DLD1 (cell line): ENCODE measurements at regions not wholly inside any gene's neighbourhood (a gene's known extent, or its start where the extent isn't known, plus 50 kb on each side); places are given as distances from the start of the nearest gene placed in this dataset.
"Not testable (repeated sequence)": the region's sequence is repeated elsewhere in the genome, so short reads cannot be mapped to it uniquely, and the experiment has no call there.

Experiments
- in situ Hi-C: cut with HindIII; loops from 2 replicates; pipeline ENCODE4 v1.10.0; 2017; ENCODE audit warnings: low sequenced_read_pairs

DNA sequence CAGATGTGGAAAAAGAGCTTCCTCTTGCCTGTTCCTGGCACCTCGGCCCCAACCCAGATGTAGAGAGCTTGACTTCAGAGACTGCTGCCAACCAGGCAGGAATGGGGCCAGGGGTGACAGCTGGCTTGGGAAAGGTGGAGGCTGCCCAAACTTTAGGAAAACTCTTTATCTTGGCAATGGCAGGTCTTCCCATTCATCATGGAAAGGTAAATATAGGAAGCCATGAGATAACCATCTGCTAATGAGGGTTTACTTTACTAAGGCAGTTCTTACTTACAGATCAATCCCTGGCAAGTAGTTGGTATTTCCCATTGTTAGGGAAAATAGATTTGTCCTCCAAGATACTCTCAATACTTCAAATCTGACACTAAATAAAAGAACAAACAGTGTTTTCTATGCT lies 143.1 kb upstream of the NUDT4 start:
- in situ Hi-C loops = no loop called here

DNA sequence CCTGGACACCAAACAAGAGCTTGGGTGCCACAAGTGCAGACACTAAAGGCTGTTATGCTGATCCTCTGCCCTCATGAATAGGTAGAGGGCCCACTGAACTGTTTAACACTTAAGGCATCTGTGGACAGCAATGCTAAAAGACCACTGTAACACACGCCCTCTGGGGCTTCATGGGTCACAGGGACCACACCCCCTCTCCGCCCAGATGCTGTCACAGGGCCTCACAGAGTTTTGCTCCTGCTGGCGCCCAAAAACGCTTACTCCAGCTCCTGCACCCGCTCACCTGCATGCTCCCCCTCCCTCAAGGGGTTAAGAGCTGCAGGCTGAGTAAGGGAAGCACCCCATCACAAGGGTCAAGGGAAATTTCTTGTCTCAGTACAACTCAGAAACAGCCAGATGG lies 141.8 kb upstream of the NUDT4 start:
- in situ Hi-C loops = no loop called here

DNA sequence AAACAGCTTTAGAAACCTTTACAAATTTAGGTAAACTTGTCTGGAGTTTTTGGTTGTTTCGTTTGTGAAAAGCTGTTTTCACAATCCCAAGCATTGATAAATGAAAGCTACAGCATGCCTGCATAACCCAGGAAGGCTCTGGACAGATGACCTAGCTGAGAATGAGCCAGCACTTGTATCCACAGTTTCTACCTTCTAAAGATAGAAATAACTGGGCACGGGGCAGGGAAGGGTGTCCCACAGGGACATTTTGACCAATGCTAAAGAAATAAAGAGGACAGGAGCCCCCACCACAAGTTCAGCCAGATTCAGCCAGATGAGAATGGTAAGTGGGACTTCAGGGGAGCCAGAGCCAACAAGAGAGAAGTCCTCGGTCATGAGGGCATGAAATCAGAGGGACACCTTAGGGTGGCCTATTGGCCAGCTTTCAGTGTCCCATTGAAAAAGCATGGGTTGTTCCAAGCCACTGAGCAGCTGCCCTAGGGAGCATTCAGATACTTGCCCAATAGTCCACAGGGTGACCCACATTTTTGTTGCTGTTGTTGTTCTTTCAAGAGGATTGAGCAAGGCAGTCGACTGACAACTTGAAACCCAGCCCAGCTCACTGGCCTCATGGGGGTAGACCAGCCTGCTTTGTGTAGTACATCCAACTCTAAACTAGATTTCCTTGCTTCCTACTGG lies 140.3 kb upstream of the NUDT4 start:
- in situ Hi-C loops = no loop called here

DNA sequence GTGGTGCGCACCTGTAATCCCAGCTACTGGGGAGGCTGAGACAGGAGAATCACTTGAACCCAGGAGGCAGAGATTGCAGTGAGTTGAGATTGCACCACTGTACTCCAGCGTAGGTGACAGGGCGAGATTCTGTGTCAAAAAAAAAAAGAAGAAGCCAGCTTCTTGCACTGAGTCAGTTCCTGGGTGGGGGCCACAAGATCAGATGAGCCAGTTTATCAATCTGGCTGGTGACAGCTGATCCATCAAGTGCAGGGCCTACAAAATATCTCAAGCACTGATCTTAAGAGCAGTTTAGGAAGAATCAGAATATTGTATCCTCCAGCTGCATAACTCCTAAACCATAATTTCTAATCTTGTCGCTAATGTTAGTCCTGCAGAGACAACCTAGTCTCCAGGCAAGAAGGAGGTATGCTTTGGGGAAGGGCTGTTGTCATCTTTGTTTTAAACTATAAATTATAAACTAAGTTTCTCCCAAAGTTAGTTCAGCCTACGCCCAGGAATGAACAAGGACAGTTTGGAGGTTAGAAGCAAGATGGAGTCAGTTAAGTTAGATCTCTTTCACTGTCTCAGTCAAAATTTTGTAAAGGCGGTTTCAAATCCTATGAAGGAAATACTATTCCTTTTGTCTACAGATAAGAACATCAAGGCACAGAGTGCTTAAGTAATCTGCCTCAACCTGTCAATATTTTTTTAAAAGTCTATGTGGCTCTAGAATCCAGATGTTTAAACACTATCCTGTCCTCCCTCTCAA lies 139.0 kb upstream of the NUDT4 start:
- in situ Hi-C loops = not testable (repeated sequence)

DNA sequence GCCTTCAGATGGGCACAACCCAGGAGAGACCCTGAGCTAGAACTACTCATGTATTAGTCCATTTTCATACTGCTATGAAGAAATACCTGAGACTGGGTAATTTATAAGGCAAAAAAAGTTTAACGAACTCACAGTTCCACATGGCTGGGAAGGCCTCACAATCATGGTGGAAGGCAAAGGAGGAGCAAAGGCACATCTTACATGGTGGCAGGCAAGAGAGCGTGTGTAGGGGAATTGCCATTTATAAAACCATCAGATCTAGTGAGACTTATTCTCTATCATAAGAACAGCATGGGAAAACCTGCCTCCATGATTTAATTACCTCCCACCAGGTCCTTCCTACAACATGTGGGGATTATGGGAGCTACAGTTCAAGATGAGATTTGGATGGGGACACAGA lies 137.9 kb upstream of the NUDT4 start:
- in situ Hi-C loops = not testable (repeated sequence)

DNA sequence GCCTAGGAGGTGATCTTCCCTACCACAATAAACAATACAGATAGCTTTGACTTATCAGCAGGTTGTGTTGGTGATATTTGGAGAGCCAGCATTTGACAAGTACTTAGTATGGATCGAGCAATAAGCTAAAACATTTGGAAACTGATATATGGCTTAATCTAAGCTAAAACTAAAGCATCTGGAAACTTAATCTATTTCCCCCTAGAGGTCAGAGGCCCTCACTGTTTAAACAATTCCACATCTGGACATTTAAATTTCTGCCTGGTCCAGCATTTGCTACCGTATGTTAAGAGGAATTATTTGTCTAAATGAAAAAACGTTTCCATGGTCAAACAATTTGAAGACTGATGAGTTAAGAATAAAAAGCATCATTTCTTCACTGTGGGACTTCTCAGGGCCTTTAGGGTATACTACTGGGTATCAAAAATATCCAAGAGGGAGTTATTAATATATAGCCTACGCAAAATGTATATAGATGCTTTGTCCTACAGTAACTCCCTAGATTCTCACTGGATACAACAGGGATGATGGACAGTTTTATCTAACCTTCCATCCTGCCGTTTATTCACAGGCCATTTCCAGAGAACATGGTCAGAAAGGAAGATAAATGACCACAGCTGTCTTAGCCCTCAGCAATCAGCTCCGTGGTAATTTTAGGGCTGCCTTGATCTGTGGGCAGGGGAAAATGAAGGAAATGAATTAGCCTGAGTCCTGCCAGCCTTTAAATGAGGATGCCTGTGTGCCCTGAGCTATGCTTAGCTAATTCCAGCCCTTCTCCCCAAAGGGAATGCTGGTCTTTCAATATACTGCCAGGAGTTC lies 135.4 kb upstream of the NUDT4 start:
- in situ Hi-C loops = no loop called here

DNA sequence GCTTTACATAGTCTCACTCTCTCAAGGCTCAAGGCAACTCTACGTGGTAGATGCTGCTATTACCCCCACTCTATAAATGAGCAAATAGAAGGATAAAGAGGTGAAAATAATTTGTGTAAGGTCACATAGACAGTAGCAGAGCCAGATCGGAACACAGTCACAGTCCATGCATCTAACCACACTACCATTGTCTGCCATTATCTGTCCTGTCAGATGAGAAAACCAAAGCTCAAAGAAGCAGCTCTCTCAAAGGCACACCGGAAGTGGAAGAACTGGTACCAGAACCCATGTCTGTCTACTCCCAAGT lies 134.4 kb upstream of the NUDT4 start:
- in situ Hi-C loops = no loop called here

DNA sequence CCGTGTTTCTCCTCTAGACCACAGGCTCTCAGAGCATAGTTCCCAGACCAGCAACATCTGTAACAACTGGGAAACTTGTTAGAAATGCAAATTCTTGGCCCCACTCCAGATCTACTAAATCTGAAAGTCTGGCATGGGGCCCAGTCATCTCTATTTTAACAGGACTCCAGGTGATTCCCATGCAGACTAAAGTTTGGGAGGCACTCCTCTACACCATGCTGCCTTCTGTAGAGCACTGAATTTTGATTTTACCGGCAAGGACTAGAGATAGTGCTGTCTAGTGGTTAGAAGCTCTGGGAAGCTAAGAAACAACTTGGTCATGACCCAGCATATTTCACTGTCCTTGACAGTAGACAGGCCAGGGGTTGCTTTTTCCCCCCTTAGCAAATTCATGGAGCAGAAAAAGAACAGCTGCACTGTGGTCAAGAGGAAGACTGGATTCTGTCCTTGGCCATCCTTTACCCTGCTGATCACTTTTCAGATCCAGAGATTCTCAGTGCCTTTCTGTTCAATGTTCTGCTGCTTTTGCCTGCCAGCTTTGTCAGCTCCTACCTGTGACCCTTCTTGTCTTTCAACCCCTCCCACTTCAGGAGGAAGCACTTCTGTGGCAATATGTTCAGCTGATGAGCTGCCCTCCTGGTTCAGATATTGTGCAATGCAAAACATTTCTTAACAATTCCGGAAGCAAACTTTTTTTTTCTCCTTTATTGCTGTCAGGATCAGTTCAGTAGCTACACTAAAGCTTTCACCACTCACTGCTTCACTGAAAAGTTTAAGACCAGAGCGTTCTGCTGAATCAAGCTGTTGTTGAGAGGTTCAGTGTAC lies 133.8 kb upstream of the NUDT4 start:
- in situ Hi-C loops = no loop called here

DNA sequence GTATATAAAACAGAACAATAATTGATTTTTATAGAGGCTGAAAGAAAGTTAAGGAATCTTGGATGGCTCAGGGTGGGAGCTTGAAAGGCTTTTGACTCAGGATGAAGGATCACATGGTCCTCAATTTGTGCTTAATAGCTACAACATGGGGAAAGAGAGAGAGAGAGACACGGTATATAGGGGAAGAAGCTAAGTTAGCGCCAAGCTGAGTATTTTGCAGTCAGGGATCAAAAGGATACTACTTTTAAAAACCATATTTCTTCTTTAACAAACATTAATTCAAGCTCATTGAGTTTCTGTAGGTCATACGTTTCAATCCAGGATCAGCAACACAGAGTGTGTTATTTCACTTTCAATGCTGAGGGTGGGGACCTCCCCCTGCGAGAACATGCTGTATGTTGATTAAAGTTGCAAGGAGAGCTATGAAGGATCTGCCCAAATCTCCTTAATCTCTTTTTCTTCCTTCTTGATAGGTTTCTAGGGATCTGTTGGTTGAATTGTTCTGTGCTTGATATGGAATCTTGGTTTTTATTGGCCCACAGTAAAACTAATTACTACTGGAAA lies 133.1 kb upstream of the NUDT4 start:
- in situ Hi-C loops = no loop called here

DNA sequence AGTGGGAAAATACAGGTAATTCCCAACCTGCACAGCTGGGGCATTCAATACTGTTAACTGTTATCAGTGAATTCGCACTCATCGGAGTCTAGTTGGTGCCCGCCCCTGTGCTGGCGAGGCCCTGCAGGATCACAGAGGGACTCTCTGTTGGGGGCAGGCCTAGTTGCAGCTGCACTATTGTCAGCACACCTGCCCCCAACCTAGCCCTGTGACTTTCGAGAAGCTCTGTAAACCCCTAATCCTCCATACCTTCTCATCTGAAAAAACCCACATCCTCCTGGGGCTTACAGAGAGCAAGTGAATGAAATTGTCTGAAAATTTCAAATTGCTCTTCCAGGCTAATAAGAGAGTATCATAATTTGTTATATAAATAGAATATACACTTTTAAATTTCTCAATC lies 132.2 kb upstream of the NUDT4 start:
- in situ Hi-C loops = no loop called here

DNA sequence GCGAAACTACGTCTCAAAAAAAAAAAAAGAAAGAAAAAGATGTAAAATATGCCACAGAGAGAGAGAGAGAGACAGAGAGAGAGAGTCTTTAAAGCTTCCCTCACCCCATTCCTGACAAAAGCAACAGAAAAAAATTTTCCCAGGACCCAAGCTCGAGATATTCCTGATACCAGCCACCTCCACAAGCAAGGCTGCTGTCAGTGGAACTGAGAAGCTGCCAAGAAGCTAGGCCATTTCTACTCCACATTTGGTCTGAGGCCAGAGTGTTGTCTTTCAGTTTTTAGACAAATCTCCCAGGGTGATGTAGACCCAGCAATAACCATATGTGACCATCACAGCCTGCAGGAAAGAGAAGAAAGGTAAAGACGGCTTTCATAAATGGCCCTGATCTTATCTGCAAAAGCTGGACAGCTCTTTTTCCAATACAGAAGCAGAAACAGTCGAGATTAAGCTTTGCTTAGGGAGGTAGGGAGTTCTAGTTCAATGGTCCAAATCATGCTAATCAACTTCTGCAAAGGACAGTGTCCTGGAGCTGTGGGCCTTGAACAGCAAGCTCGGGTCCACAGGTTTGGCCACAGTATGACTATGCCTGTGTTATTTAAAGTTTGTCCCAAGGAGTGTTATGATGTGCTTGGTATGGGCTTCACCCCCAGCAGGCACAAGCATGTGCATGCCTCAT lies 130.3 kb upstream of the NUDT4 start:
- in situ Hi-C loops = no loop called here

DNA sequence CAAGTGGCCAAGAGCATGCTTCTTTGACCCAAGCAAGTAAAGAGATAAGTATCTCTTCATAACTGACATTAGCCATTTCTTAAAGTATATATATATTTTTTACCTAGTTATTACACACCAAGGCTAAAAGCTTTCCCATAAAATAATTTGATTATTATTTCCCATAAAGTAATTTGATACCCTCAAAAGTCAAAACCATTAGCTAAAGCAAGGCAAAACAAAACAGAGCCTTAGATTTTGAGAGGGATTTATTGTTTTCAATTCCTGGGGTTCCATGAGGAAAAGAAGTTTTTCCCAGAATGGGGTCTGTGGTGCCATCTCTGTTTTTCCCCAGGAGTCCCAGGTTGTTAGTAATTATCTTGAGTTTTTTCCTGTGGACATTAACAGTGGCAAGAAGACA lies 125.5 kb upstream of the NUDT4 start:
- in situ Hi-C loops = no loop called here

DNA sequence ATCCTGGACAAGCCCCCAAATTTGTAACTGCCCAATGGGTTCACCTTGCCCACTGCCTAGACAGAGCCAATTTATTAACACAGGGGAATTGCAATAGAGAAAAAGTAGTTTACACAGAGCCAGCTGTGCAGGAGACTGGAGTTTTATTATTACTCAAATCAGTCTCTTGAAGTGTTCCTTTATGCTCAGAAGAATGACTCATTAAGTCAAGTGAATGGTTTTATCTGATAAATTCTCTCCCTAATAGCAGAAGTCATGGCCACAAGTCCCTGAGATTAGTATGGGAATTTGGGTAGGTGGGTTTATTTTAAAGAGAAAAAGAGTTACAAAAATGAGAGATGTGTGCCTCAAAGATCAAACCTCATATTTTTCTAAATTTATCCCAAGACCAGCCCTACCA lies 122.8 kb upstream of the NUDT4 start:
- in situ Hi-C loops = no loop called here

DNA sequence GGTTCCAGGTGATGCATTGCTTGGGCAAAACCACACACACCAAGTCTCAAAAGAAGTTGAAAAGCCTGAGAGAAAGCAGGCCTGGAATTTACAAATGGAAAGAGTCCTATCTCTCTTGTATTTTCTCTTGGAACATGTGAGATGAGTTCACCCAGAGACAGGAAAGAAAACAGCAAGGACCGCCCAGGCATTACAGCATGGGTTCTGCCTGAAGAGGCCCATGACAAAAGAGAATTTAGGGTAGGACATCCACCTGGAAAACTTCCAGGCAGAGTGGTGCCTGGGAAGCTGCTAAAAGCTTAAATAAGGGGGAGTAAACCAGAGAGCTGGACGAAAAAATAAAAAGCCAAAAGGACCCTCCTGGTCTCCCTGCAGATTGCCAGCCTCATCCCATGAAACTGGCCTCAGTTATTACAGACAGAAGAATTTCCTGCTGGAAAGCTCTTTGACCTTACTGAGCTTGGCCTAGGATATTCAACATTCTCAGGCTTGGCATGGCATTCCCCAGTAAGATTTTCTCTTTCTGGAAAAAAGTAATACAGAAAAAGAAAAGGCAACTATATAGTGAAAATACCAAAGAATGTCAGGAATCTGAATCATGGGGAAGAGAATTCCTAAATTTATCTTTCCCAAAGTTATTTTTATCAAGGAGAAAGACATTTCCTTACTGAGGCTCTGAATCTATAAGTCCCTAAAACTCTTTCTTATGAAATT lies 121.3 kb upstream of the NUDT4 start:
- in situ Hi-C loops = no loop called here

DNA sequence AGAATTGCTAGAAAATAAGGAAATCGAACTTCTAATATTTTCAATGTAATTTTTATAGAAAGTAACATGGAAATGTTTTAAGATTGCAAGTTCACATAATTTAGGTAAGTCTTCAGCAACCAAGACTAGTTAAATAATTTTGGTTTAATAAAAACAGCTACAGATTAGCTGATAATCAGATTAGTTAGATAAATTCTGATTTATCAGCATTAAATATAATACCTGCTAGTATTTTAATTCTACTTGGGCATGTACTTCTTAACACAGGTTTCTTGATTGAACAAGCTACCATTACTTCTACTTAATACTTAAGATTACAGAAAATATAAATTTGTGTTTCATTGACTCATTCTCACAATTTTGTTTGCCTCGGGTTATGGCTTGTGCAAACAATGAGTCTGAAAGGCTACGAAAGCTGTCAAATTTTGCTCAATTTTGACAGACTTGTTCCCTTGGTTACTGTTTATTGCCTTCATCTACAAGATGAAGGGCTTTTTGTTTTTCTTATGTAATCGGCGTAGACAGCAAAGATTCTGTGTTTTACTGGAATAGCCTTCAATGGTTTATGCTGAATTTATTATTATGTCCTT lies 116.1 kb upstream of the NUDT4 start:
- in situ Hi-C loops = no loop called here

DNA sequence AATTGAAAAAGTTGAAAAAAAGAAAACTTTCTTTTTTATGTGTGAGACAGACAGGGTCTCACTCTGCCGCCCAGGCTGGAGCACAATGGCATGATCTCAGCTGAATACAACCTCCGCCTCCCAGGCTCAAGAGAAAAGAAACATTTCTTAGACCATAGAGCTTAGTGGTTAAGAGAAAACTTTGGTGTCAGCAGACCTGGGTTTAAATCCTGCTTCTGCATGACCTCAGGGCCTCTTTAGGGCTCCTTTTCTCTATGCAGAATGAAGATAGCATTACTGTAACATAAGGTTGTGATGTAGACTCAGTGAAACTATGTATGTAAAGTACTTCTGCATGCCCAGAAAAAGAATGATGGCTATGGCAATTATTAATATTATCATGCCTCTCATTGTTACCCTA lies 104.7 kb upstream of the NUDT4 start:
- in situ Hi-C loops = no loop called here

DNA sequence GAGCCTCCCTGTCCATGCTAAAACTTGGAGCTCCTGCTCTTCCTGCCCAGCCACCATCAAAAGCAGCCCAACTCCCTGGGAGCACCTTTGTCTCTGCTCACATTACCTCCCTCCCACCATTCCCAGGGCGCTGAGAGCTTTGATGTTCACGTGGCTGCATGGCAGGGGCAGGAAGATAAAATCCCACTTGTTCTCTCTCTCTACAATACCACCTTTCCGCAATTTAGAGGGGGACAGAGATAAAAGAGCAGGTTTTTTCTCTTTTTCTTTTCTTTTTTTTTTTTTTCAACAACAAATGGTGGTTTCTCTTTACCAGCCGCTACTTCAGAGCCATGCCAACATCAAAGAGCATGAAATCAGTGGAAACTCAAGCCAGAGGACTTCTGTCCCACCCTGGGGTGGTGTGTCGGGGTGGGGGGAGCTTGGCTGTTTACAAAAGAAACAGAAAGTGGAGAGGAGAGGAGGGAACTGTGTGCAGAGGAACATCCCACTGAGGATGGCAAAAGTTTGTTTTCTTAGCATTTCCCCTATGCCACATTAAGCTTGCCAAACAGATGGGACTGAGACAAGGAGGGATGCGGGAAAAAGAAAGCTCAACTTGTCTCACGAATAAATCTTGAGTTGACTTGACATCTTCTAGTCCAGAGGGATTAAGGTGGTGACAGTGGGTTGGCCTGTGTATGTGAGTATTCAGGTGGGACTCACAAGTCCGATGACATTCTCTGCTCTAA lies 103.7 kb upstream of the NUDT4 start:
- in situ Hi-C loops = no loop called here

DNA sequence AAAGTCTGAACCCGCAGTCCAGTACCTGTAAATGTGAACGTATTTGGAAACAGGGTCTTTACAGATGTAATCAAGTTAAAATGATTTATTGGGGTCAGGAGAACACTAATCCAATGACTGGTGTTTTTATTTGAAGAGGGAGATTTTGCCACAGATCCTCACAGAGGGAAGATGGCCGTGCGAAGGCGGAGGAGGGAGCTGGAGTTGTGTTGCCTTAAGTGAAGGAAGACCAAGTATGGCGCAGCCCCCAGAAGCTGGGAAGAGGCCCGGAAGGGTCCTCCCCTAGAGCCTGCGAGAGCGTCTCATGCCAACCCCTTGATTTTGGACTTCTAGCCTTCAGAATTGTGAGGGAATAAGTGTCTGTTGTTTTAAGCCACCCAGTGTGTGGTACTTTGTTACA lies 102.8 kb upstream of the NUDT4 start:
- in situ Hi-C loops = no loop called here

DNA sequence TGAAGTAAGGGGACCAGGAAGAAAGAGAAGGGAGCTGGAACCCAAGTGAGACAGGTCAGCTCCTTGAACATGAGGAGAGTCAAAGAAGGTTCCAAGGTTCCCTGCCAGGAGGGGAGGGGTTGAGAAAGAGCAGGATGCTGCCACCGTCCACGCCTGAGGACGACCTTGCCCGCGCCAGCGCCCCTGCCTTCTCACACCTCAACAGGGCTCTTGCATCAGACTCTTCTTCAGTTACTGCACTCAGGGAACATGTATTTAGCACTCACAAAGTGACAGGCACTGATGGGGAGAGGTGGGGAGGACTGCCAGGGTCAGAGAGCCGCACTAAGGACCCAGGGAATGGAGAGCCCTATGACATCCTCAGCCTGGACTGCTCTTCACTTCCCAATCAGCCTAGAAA lies 102.1 kb upstream of the NUDT4 start:
- in situ Hi-C loops = no loop called here
